SK-N-MC (cell line): ENCODE measurements at regions not wholly inside any gene's neighbourhood (a gene's known extent, or its start where the extent isn't known, plus 50 kb on each side); places are given as distances from the start of the nearest gene placed in this dataset.

Experiments
- EZH2 ChIP-seq: fragments of 200-600 bp; sonication (generic); IDR thresholded peaks from one replicate; pipeline ENCODE4 v1.6.1; 2017; ENCODE audit warnings: antibody characterized with exemption
- FOXP2 ChIP-seq: optimal IDR thresholded peaks from 2 replicates; pipeline ENCODE3; 2011; ENCODE audit warnings: mild to moderate bottlenecking, moderate library complexity; ENCODE audit not compliant: insufficient read depth; ENCODE audit errors: extremely low read length, control extremely low read depth
- POLR2AphosphoS5 ChIP-seq: IDR thresholded peaks from 2 replicates; pipeline ENCODE4 v1.6.1; 2012; ENCODE audit warnings: mild to moderate bottlenecking, low read depth, low read length, borderline replicate concordance

DNA sequence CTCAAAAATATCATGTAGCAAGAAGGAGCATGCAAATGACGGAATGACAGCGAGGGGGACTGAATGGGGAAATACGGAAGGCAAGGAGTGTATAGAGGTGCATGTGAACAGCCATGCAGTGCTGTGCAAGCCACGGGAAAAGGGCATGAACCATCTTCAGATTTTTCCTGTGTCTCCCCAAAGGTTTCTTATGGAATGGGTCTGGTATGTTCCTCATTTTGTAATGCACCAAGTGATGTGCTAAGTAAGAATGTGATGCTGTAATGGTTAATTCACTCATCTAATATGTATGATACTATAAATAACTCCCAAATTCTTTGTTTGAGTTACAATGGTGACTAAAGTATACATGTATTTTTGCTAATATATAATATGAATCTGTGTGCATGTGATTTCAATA lies 99.0 kb upstream of the DAB2 start:
- TF ChIP-seq POLR2AphosphoS5 (no peak), EZH2 (no peak), FOXP2 (no peak)
